Effector memory CD8-positive, alpha-beta T cell (primary cell): ENCODE measurements at regions not wholly inside any gene's neighbourhood (a gene's known extent, or its start where the extent isn't known, plus 50 kb on each side); places are given as distances from the start of the nearest gene placed in this dataset.

Source experiments
- ATAC-seq: fragments of 150-1000 bp; cut with Tn5 transposase; replicated peaks from 2 replicates; pipeline ENCODE4 v1.10.0; 2021; ENCODE audit warnings: mild to moderate bottlenecking, moderate library complexity
- DNase-seq, 3 experiments: peaks; one replicate each; pipeline ENCODE4 v3.0.0; 2021
- H3K27ac Mint-ChIP-seq, 2 donors: one replicate each; pipeline ENCODE4 v1.8.0; 2022; ENCODE audit warnings: mild to moderate bottlenecking in 2 of 2, mixed read lengths in 2 of 2, moderate library complexity in 2 of 2
- H3K27me3 Mint-ChIP-seq, 2 donors: one replicate each; pipeline ENCODE4 v1.8.0; 2022; ENCODE audit warnings: mixed read lengths in 2 of 2
- H3K36me3 Mint-ChIP-seq: one replicate; pipeline ENCODE4 v1.8.0; 2022; ENCODE audit warnings: mild to moderate bottlenecking, moderate library complexity, mixed read lengths; ENCODE audit not compliant: insufficient read depth
- H3K4me1 Mint-ChIP-seq, 2 donors: one replicate each; pipeline ENCODE4 v1.8.0; 2022; ENCODE audit warnings: low read depth in 2 of 2, mixed read lengths in 2 of 2
- H3K4me3 Mint-ChIP-seq, 2 donors: one replicate each; pipeline ENCODE4 v1.8.0; 2022; ENCODE audit warnings: mild to moderate bottlenecking in 2 of 2, mixed read lengths in 2 of 2, moderate library complexity in 2 of 2
- H3K9me3 Mint-ChIP-seq, 2 donors: one replicate each; pipeline ENCODE4 v1.8.0; 2022; ENCODE audit warnings: mixed read lengths in 2 of 2

DNA sequence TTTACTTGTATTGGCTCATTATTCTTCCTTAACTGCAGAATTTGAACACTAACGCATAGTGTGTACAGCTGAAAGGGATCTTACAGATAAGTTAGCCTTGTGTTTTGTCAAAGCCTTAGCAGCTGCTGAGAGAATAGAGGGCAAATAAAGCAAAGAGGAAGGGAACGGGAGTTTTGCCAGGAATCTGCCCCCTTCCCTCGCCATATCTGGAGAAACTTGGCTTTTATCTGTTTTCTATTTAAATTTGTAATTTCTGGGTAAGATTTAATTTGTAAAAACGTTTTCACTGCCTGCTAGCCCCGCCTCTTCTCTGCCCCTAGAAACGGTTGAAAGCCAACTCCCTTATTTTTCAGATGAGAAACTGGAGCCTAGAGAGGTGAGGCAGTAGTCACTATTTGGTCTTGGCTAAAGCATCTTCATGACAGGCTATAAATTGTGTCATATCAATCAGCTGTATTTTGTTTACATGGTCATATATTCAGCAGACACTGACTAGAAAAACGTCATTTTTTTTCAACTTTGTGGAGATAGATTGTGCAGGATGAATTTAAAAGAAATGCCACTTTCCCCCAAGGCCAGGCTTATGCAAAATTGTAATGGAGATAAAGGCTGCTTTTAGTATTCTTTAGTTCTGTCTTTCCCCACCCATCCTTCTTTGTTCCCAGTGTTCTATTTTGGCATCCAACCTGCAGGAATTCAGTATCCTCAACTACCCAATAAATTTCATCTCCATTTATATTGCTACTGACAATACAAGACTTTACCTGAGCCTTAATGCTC lies 319.4 kb downstream of the SH2D1A start:
- Mint-ChIP-seq H3K9me3 (no peaks in the 10 kb centered on the region), H3K4me1 (peaks cover 0 to 6% of the 10 kb centered on the region in 2 donors), H3K36me3 (no peaks in the 10 kb centered on the region), H3K27me3 (no peaks in the 10 kb centered on the region), H3K27ac (no peak overlapping the region), H3K4me3 (no peak overlapping the region)
- ATAC-seq: no peak
- DNase-seq: no peak

- no peak overlapping the region for H3K4me3 Mint-ChIP-seq
- H3K9me3 Mint-ChIP-seq: no peaks in the 10 kb centered on the region
- DNase-seq (no peak), ATAC-seq (no peak)
- H3K27ac Mint-ChIP-seq: no peak overlapping the region
- H3K4me1 Mint-ChIP-seq: no peaks in the 10 kb centered on the region
- H3K36me3 Mint-ChIP-seq: no peaks in the 10 kb centered on the region
- peaks cover 0 to 1% of the 10 kb centered on the region in 2 donors for H3K27me3 Mint-ChIP-seq
Measured at GRCh38 chrX:124679199-124679598, 332.8 kb downstream of the SH2D1A start.

- no peaks in the 10 kb centered on the region for H3K4me1 Mint-ChIP-seq
- H3K27me3 Mint-ChIP-seq: no peaks in the 10 kb centered on the region
- ATAC-seq: no peak
- H3K27ac Mint-ChIP-seq: no peak overlapping the region
- DNase-seq: no peak
- H3K4me3 Mint-ChIP-seq: no peak overlapping the region
- H3K36me3 Mint-ChIP-seq: no peaks in the 10 kb centered on the region
- no peaks in the 10 kb centered on the region for H3K9me3 Mint-ChIP-seq
Measured at GRCh38 chrX:124680287-124680686, 333.9 kb downstream of the SH2D1A start.

- Mint-ChIP-seq H3K9me3 (peaks cover 0 to 1% of the 10 kb centered on the region in 2 donors), H3K4me1 (no peaks in the 10 kb centered on the region), H3K4me3 (no peak overlapping the region), H3K27ac (no peak overlapping the region), H3K27me3 (no peaks in the 10 kb centered on the region), H3K36me3 (no peaks in the 10 kb centered on the region)
- ATAC-seq (no peak), DNase-seq (no peak)
Measured at GRCh38 chrX:124690495-124690894, 344.1 kb downstream of the SH2D1A start.

- ATAC-seq (no peak), DNase-seq (no peak)
- Mint-ChIP-seq H3K4me3 (no peak overlapping the region), H3K27me3 (no peaks in the 10 kb centered on the region), H3K36me3 (no peaks in the 10 kb centered on the region), H3K27ac (no peak overlapping the region), H3K9me3 (no peaks in the 10 kb centered on the region), H3K4me1 (no peaks in the 10 kb centered on the region)
Measured at GRCh38 chrX:124699876-124700275, 353.5 kb downstream of the SH2D1A start.

- Mint-ChIP-seq H3K4me1 (no peaks in the 10 kb centered on the region), H3K27me3 (no peaks in the 10 kb centered on the region), H3K4me3 (no peak overlapping the region), H3K27ac (no peak overlapping the region), H3K36me3 (peaks cover 4% of the 10 kb centered on the region), H3K9me3 (no peaks in the 10 kb centered on the region)
- no peak for ATAC-seq
- DNase-seq: no peak
Measured at GRCh38 chrX:124717537-124717936, 371.2 kb downstream of the SH2D1A start.

DNA sequence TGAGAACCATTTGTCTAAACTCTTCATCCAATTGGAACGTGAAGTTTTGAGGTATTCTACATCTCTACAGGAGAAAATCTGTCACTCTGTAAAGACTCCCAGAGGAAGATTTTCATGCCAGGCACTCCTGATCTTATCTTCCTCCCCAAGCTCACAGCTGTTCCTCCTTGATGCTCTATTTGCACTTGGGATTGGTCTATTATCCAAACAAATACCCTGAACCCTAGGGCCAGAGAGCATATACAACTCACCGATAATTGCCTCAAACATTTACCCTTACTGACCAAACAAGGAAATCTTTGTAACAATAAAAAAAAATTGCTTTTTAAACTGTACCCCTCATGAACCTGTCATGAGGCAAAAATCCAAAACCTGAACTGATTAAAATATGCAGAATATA lies 372.7 kb downstream of the SH2D1A start:
- DNase-seq (no peak), ATAC-seq (no peak)
- Mint-ChIP-seq H3K9me3 (no peaks in the 10 kb centered on the region), H3K27me3 (peaks cover 0 to 2% of the 10 kb centered on the region in 2 donors), H3K36me3 (peaks cover 4% of the 10 kb centered on the region), H3K27ac (no peak overlapping the region), H3K4me1 (no peaks in the 10 kb centered on the region), H3K4me3 (no peak overlapping the region)

DNA sequence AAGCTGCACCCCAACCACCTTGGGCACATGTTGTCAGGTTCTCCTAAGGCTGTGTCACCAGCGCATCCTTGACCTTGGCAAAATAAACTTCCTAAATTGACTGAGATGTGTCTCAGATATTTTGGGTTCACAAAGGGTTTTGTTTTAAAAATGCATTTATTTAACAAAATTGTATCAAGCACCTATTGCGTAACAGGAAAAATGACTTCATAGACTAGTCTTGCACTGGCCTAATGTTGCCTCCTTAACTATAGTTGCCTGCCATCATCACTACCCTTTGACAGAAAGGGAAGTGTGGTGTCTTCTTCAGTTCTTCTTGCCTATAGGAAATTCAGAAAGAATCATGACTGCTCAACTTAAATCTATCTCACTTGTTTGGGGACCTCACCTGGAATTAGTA lies 374.2 kb downstream of the SH2D1A start:
- no peak overlapping the region for H3K27ac Mint-ChIP-seq
- peaks cover 1% of the 10 kb centered on the region for H3K36me3 Mint-ChIP-seq
- H3K9me3 Mint-ChIP-seq: no peaks in the 10 kb centered on the region
- H3K27me3 Mint-ChIP-seq: peaks cover 0 to 5% of the 10 kb centered on the region in 2 donors
- ATAC-seq: no peak
- DNase-seq: no peak
- H3K4me1 Mint-ChIP-seq: no peaks in the 10 kb centered on the region
- no peak overlapping the region for H3K4me3 Mint-ChIP-seq

- Mint-ChIP-seq H3K27me3 (peaks cover 0 to 5% of the 10 kb centered on the region in 2 donors), H3K27ac (no peak overlapping the region), H3K36me3 (no peaks in the 10 kb centered on the region), H3K9me3 (no peaks in the 10 kb centered on the region), H3K4me3 (no peak overlapping the region), H3K4me1 (no peaks in the 10 kb centered on the region)
- DNase-seq (no peak), ATAC-seq (no peak)
Measured at GRCh38 chrX:124725502-124725901, 379.1 kb downstream of the SH2D1A start.

DNA sequence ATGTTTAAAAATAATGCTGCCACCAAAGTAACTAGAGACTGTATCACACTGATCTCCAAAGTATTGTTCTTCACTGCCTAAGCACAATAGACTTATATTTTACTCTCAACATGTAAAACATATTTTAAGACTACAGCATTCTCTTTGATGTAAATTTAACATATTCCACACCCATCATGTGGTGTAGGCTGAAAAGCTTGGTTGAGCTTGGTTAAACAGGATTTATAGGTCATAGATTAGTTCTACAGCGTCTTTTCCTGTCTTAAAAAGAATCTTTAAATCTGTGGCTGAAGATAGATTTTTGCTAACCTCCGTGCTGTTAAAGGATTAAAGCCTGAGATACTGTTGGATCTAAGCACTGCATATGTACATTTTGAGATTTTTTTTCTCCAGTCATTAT lies 379.9 kb downstream of the SH2D1A start:
- Mint-ChIP-seq H3K4me1 (peaks cover 0 to 5% of the 10 kb centered on the region in 2 donors), H3K9me3 (no peaks in the 10 kb centered on the region), H3K27me3 (peaks cover 0 to 5% of the 10 kb centered on the region in 2 donors), H3K4me3 (no peak overlapping the region), H3K27ac (no peak overlapping the region), H3K36me3 (no peaks in the 10 kb centered on the region)
- DNase-seq (no peak), ATAC-seq (no peak)

- peaks cover 0 to 7% of the 10 kb centered on the region in 2 donors for H3K4me1 Mint-ChIP-seq
- DNase-seq: no peak
- no peak overlapping the region for H3K27ac Mint-ChIP-seq
- no peak overlapping the region for H3K4me3 Mint-ChIP-seq
- H3K36me3 Mint-ChIP-seq: no peaks in the 10 kb centered on the region
- peaks cover 0 to 5% of the 10 kb centered on the region in 2 donors for H3K27me3 Mint-ChIP-seq
- no peaks in the 10 kb centered on the region for H3K9me3 Mint-ChIP-seq
- ATAC-seq: no peak
Measured at GRCh38 chrX:124726881-124727280, 380.5 kb downstream of the SH2D1A start.

DNA sequence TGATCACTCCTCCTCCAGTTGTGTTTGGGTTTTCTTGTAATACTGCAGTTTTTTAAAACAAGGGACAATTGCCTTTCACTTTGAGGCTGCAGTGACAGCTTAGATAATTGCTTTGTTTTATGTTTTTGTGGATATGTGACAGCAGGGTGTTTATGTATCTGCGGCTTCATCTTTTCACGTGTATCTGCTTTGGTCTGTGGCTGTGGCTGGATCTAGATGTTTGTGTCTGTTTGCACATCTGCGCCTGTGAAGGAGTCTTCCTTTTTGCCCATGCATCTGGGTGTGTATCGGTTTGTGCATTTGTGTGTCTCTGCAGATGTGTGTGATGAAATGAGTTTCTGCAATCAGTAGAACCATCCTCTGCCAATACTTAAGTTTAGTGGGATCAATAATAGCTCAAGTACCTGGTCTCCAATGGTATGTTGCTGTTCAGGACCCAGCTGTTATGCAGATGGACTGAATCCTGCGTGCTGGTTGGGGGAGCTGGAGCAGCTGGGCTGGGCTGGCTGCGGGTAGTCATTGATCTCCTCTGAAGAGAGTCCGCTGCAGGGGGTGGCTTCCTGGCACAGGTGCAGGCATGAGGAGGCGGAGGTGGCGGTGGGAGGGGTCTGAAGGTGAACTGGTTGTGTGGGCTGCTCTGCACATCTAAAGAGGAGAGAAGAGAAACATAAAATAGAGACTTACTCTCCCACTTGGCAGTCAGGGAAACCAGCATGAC lies 390.3 kb downstream of the SH2D1A start:
- H3K4me1 Mint-ChIP-seq: peaks cover 6 to 19% of the 10 kb centered on the region in 2 donors
- no peaks in the 10 kb centered on the region for H3K36me3 Mint-ChIP-seq
- ATAC-seq (peak; percentile 84), DNase-seq (peak; percentile 8 to 16 (median 9))
- H3K27me3 Mint-ChIP-seq: peaks cover 0 to 6% of the 10 kb centered on the region in 2 donors
- no peaks in the 10 kb centered on the region for H3K9me3 Mint-ChIP-seq
- peak overlapping the region; percentile 74 to 76 for H3K4me3 Mint-ChIP-seq
- H3K27ac Mint-ChIP-seq: peak overlapping the region; percentile 35 to 83

GRCh38 chrX:124737771-124738170 lies 391.4 kb downstream of the SH2D1A start:
- Mint-ChIP-seq H3K4me3 (no peak overlapping the region), H3K9me3 (no peaks in the 10 kb centered on the region), H3K27me3 (peaks cover 0 to 6% of the 10 kb centered on the region in 2 donors), H3K4me1 (peaks cover 6 to 15% of the 10 kb centered on the region in 2 donors), H3K27ac (no peak overlapping the region), H3K36me3 (no peaks in the 10 kb centered on the region)
- no peak for ATAC-seq
- DNase-seq: no peak

DNA sequence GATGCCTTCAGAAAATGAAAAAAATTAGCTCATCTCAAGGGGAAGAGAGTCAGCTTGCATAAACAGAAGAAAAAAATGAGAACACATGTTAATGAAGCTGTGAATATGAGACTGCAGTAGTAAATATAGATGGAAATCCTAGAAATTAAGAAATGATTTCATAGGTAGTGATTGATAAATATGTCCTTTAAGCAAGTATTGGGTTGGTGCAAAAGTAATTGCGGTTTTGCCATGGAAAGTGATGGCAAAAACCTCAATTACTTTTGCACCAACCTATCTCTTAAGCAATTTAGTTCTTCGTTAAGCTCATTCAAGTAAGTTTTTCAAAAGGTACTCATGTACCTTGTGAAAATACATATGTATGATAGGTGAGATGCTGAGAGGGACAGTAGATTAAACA lies 400.9 kb downstream of the SH2D1A start:
- no peaks in the 10 kb centered on the region for H3K36me3 Mint-ChIP-seq
- H3K27me3 Mint-ChIP-seq: no peaks in the 10 kb centered on the region
- H3K4me3 Mint-ChIP-seq: no peak overlapping the region
- no peaks in the 10 kb centered on the region for H3K4me1 Mint-ChIP-seq
- ATAC-seq (no peak), DNase-seq (no peak)
- no peak overlapping the region for H3K27ac Mint-ChIP-seq
- H3K9me3 Mint-ChIP-seq: no peaks in the 10 kb centered on the region
